Ectodermal cell (in vitro differentiated cells): ENCODE measurements at regions not wholly inside any gene's neighbourhood (a gene's known extent, or its start where the extent isn't known, plus 50 kb on each side); places are given as distances from the start of the nearest gene placed in this dataset.

Experiments used
- H3K27ac ChIP-seq: 2 replicates; pipeline ENCODE4 v1.7.0; 2013; ENCODE audit warnings: mild to moderate bottlenecking, low read depth, low read length; ENCODE audit not compliant: insufficient read depth, poor library complexity, severe bottlenecking
- H3K27me3 ChIP-seq: 2 replicates; pipeline ENCODE4 v1.7.0; 2013; ENCODE audit warnings: mild to moderate bottlenecking, low read length; ENCODE audit not compliant: insufficient read depth, control insufficient read depth, poor library complexity, severe bottlenecking
- H3K36me3 ChIP-seq: one replicate; pipeline ENCODE4 v1.7.0; 2013; ENCODE audit warnings: low read length; ENCODE audit not compliant: control insufficient read depth, insufficient read depth
- H3K4me1 ChIP-seq: one replicate; pipeline ENCODE4 v1.7.0; 2013; ENCODE audit warnings: low read length; ENCODE audit not compliant: control insufficient read depth, insufficient read depth
- H3K4me3 ChIP-seq: 2 replicates; pipeline ENCODE4 v1.7.0; 2013; ENCODE audit warnings: low read depth, low read length, control low read depth; ENCODE audit not compliant: insufficient read depth
- H3K9me3 ChIP-seq: 2 replicates; pipeline ENCODE4 v1.7.0; 2013; ENCODE audit warnings: mild to moderate bottlenecking, low read length, moderate library complexity; ENCODE audit not compliant: control insufficient read depth
- WGBS, 2 experiments: methylation state at CpG; one replicate each; pipeline ENCODE4 v1.1.7; 2013; ENCODE audit warnings: missing lambda C conversion rate in 2 of 2; 5-methylcytosine and 5-hydroxymethylcytosine counted together

DNA sequence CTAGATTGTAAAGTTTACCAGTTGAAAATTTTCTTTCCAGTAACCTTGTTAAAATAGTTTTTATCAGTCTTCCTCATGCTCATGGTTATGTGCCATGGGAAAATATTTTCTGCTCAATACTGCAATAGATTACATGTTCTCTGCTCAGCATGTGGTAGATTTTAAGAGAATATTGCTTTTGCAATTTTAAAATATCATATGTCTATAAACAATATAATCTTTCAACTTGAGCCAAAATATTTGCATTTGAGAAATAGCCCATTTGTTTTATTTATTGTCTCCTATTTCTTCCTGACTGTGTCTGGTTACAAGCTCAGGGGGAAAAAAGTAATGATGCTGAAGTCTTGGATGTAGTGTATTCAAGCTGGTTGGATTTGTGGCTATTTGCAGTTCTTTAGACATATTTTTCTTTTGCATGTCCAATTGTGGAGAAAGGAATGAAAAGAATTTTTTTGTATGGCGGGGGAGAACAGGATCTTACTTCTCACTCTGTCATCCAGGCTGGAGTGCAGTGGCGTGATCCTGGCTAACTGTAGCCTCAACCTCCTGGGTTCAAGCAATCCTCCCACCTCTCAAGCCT is 342.6 kb upstream of the NAV3 start:
- H3K9me3 ChIP-seq = no peaks in the 10 kb centered on the region
- no peaks in the 10 kb centered on the region for H3K36me3 ChIP-seq
- H3K4me1 ChIP-seq = no peaks in the 10 kb centered on the region
- WGBS, 2 experiments = 94 to 97% methylated on average over 2 of the region's 2 CpGs
- no peaks in the 10 kb centered on the region for H3K27me3 ChIP-seq
- no peak overlapping the region for H3K27ac ChIP-seq
- H3K4me3 ChIP-seq = no peak overlapping the region

DNA sequence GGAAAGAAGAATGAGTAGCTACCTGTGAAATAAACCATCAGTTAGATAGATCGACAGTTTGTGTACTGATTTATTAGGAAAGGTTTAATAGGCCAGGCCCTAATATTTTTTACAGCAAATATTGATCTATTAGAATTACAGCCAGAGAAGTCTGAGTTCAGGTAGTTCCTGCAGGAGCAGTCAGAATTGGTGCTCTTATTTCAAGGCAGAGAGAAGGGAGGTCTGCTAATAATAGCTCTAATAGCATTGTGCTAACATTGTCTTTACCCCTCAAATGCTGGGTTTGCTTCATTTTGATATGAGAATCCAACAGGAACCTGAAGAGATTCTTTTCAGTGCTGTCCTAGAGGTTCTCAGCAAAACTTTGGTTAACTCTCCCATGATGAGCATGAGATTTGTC is 343.8 kb upstream of the NAV3 start:
- WGBS, 2 experiments = 80 to 100% methylated on average over 1 of the region's 1 CpG

GRCh38 chr12:77485961-77486854 is 344.5 kb upstream of the NAV3 start:
- Histone ChIP-seq H3K9me3 (no peaks in the 10 kb centered on the region), H3K27me3 (no peaks in the 10 kb centered on the region), H3K4me3 (no peak overlapping the region)

More for the DNA sequence above, 343.8 kb upstream of the NAV3 start:
- Histone ChIP-seq H3K9me3 (no peaks in the 10 kb centered on the region), H3K4me3 (no peak overlapping the region), H3K4me1 (no peaks in the 10 kb centered on the region), H3K27ac (no peak overlapping the region), H3K27me3 (no peaks in the 10 kb centered on the region), H3K36me3 (no peaks in the 10 kb centered on the region)

GRCh38 chr12:77481687-77482086 is 349.0 kb upstream of the NAV3 start:
- WGBS, 2 experiments = no CpG with 5 or more reads among the region's 1 CpG
- Histone ChIP-seq H3K4me3 (no peak overlapping the region), H3K27me3 (no peaks in the 10 kb centered on the region), H3K9me3 (no peaks in the 10 kb centered on the region), H3K36me3 (no peaks in the 10 kb centered on the region), H3K27ac (no peak overlapping the region), H3K4me1 (no peaks in the 10 kb centered on the region)

More at GRCh38 chr12:77485961-77486854, 344.5 kb upstream of the NAV3 start:
- Histone ChIP-seq H3K36me3 (no peaks in the 10 kb centered on the region), H3K27ac (no peak overlapping the region), H3K4me1 (no peaks in the 10 kb centered on the region)
- WGBS, 2 experiments = 76 to 78% methylated on average over 3 of the region's 3 CpGs

- Histone ChIP-seq H3K4me1 (no peaks in the 10 kb centered on the region), H3K9me3 (no peaks in the 10 kb centered on the region), H3K27ac (no peak overlapping the region), H3K27me3 (no peaks in the 10 kb centered on the region), H3K4me3 (no peak overlapping the region), H3K36me3 (no peaks in the 10 kb centered on the region)
- WGBS, 2 experiments = 83% methylated on average over 1 of the region's 1 CpG; no CpG with 5 or more reads in 1 of the 2 experiments
Measured at GRCh38 chr12:77477907-77478533, 352.7 kb upstream of the NAV3 start.

- no peaks in the 10 kb centered on the region for H3K36me3 ChIP-seq
- H3K27ac ChIP-seq = no peak overlapping the region
- no peaks in the 10 kb centered on the region for H3K4me1 ChIP-seq
- no peaks in the 10 kb centered on the region for H3K9me3 ChIP-seq
- WGBS, 2 experiments = 93 to 95% methylated on average over 1 of the region's 1 CpG
- no peak overlapping the region for H3K4me3 ChIP-seq
- H3K27me3 ChIP-seq = no peaks in the 10 kb centered on the region
Measured at GRCh38 chr12:77471801-77472200, 358.9 kb upstream of the NAV3 start.

DNA sequence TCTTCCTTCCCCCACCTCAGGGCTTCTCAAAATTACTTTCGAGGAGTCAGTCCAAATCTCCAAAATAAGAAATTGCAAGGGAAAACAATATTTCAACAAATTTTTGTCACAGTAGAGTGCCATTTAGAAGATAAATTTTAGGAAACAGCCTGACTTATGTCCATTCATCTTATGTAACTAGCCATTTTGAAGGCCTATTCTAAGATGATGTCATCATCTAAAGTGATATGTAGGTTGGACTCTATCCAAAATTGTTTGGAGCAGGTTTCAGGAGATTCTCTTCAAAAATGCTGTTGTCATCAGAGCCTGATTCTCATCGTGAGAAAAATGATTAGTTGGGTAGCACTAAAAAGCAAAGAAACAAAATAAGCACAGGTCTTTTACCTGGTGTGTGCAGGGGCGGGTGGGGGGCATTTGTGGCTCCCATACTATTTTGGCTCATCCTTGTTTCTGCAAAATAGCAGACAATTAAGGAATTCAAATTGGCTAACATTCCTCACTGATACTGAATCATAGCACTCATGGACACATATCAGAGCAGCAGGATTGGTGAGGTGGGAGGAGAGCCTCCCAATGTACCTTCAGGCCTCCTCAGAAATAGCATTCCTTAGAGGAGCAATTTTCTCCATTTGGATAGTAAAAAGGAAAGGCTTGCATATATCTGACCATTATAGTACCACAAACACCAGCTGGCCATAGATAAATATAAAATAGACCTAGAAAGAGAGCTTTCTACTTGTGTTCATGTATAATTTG is 360.9 kb upstream of the NAV3 start:
- H3K36me3 ChIP-seq = no peaks in the 10 kb centered on the region
- no peaks in the 10 kb centered on the region for H3K4me1 ChIP-seq
- no peak overlapping the region for H3K27ac ChIP-seq
- WGBS, 2 experiments = 91 to 94% methylated on average over 3 of the region's 3 CpGs
- no peak overlapping the region for H3K4me3 ChIP-seq
- no peaks in the 10 kb centered on the region for H3K27me3 ChIP-seq
- H3K9me3 ChIP-seq = no peaks in the 10 kb centered on the region

- no peaks in the 10 kb centered on the region for H3K36me3 ChIP-seq
- no peaks in the 10 kb centered on the region for H3K9me3 ChIP-seq
- no peak overlapping the region for H3K4me3 ChIP-seq
- H3K27me3 ChIP-seq = no peaks in the 10 kb centered on the region
- H3K4me1 ChIP-seq = no peaks in the 10 kb centered on the region
- H3K27ac ChIP-seq = no peak overlapping the region
Measured at GRCh38 chr12:77442633-77443032, 377.3 kb upstream of the E2F7 start.

DNA sequence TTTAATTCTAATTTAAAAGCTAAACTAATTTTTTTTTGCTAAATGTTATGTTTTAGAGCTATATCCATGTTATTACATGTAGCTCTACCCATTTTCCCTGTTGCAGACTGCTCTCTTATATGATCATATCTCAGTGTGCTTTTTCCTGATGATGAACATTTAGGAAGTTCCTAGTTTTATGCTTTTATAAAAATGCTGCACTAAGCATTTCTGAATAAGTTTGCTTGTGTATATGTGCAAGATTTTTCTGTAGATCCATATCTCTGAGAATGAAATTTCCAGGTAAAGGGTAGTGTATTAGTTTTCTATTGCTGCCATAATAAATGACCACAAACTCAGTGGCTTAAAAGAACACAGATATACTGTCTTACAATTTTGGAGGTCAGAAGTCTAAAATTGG is 374.4 kb upstream of the E2F7 start:
- Histone ChIP-seq H3K27ac (no peak overlapping the region), H3K4me3 (no peak overlapping the region), H3K36me3 (no peaks in the 10 kb centered on the region), H3K9me3 (no peaks in the 10 kb centered on the region), H3K4me1 (no peaks in the 10 kb centered on the region), H3K27me3 (no peaks in the 10 kb centered on the region)

DNA sequence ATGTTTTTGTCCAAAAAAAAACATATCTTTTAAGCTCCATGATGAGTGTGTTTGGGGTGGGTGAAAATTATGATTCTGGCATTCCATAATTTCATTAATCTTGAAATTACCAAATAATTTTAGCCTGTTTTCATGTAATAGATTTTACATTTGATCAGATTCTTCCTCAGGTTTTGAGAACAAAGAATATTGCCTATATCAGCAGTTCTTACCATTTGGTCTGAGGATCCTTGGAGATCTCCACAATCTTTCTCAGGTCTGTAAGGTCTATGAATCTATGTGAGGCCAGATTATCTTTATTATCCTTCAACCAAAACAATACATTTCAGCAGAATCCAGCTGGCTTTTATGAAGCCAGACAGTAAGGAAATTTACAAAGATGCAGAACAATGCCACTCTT is 373.3 kb upstream of the E2F7 start:
- H3K4me1 ChIP-seq = no peaks in the 10 kb centered on the region
- no peaks in the 10 kb centered on the region for H3K36me3 ChIP-seq
- H3K27ac ChIP-seq = no peak overlapping the region
- H3K9me3 ChIP-seq = no peaks in the 10 kb centered on the region
- H3K27me3 ChIP-seq = no peaks in the 10 kb centered on the region
- no peak overlapping the region for H3K4me3 ChIP-seq
